GM23248 (cell line): ENCODE measurements at regions not wholly inside any gene's neighbourhood (a gene's known extent, or its start where the extent isn't known, plus 50 kb on each side); places are given as distances from the start of the nearest gene placed in this dataset.

Experiments used
- DNase-seq: peaks from one replicate; pipeline ENCODE4 v3.0.0-alpha.2; 2015
- H2AFZ ChIP-seq: fragments of 200-600 bp; sonication (generic); 2 replicates; pipeline ENCODE4 v1.6.1; 2016; ENCODE audit warnings: antibody characterized with exemption
- H3F3A ChIP-seq: fragments of 200-600 bp; sonication (generic); 2 replicates; pipeline ENCODE4 v1.6.1; 2016; ENCODE audit warnings: mild to moderate bottlenecking, antibody characterized with exemption, mixed run types; ENCODE audit not compliant: insufficient read depth
- H3K27ac ChIP-seq: fragments of 200-600 bp; sonication (generic); 2 replicates; pipeline ENCODE4 v1.5.1; 2016; ENCODE audit warnings: mild to moderate bottlenecking
- H3K27me3 ChIP-seq: fragments of 200-600 bp; sonication (generic); replicated peaks from 2 replicates; pipeline ENCODE4 v1.6.1; 2016; ENCODE audit warnings: mild to moderate bottlenecking; ENCODE audit not compliant: insufficient read depth
- H3K36me3 ChIP-seq: fragments of 200-600 bp; sonication (generic); 2 replicates; pipeline ENCODE4 v1.6.1; 2016; ENCODE audit warnings: low read depth, mild to moderate bottlenecking
- H3K4me1 ChIP-seq: fragments of 200-600 bp; sonication (generic); 2 replicates; pipeline ENCODE4 v1.6.1; 2016; ENCODE audit warnings: mild to moderate bottlenecking; ENCODE audit not compliant: insufficient read depth
- H3K4me2 ChIP-seq: fragments of 200-600 bp; sonication (generic); one replicate; pipeline ENCODE4 v1.6.1; 2016; ENCODE audit warnings: mild to moderate bottlenecking; ENCODE audit not compliant: unreplicated experiment
- H3K4me3 ChIP-seq: fragments of 200-600 bp; sonication (generic); 2 replicates; pipeline ENCODE4 v1.5.1; 2016; ENCODE audit warnings: mild to moderate bottlenecking
- H3K79me2 ChIP-seq: fragments of 200-600 bp; sonication (generic); 2 replicates; pipeline ENCODE4 v1.6.1; 2016; ENCODE audit warnings: mild to moderate bottlenecking; ENCODE audit not compliant: insufficient read depth
- H3K9ac ChIP-seq: fragments of 200-600 bp; sonication (generic); 2 replicates; pipeline ENCODE4 v1.6.1; 2016; ENCODE audit warnings: mild to moderate bottlenecking
- H3K9me2 ChIP-seq: fragments of 200-600 bp; sonication (generic); 2 replicates; pipeline ENCODE4 v1.6.1; 2016; ENCODE audit warnings: mixed run types, mild to moderate bottlenecking, moderate library complexity; ENCODE audit not compliant: insufficient read depth
- H3K9me3 ChIP-seq: fragments of 200-600 bp; sonication (generic); one replicate; pipeline ENCODE4 v1.6.1; 2017; ENCODE audit warnings: low read depth
- H4K20me1 ChIP-seq: fragments of 200-600 bp; sonication (generic); 2 replicates; pipeline ENCODE4 v1.6.0; 2016; ENCODE audit not compliant: insufficient read depth
- EZH2 ChIP-seq: fragments of 200-600 bp; sonication (generic); IDR thresholded peaks from 2 replicates; pipeline ENCODE4 v1.6.1; 2018; ENCODE audit warnings: antibody characterized with exemption, mild to moderate bottlenecking; ENCODE audit not compliant: insufficient read depth, poor library complexity, severe bottlenecking
- EZH2phosphoT487 ChIP-seq: fragments of 200-600 bp; sonication (generic); IDR thresholded peaks from 2 replicates; pipeline ENCODE4 v1.6.1; 2018; ENCODE audit warnings: antibody characterized with exemption, moderate library complexity, mild to moderate bottlenecking, low read depth; ENCODE audit not compliant: insufficient read depth
- WGBS, 2 experiments: methylation state at CpG; one replicate each; pipeline ENCODE4 v1.1.6; 2015 to 2017; ENCODE audit warnings: low lambda C conversion rate in 2 of 2, low coverage in 1 of 2; ENCODE audit errors: missing lambda C conversion rate in 2 of 2; 5-methylcytosine and 5-hydroxymethylcytosine counted together
- in situ Hi-C: fragments of 300-500 bp; cut with MboI; formaldehyde crosslinking; loops from 2 replicates; pipeline ENCODE4 v1.15.0; 2020

DNA sequence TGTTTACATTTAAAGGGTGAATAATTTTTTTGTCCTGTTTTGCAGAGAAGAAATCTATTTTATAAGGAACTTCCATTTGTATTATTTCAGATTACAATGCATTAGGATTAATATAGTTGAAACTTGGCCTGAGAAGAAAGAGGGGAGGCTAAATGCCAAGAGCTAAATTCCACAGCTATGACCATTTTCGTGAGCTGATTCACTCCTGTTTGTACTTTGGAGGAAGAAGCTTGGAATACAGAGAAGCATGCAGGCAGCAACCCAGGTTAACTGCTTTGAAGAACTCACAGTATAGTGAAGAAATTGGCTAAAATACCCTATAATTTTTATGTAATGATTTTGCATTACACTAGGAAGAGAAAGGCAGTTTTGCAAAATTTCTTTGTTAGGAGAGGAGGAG is 309.4 kb upstream of the KLF12 start:
- Histone ChIP-seq H3K27ac (peak overlapping the region; percentile 28; the same call in 1 of the 2 replicates), H3K36me3 (no peaks in the 10 kb centered on the region), H3K9ac (no peak overlapping the region), H4K20me1 (no peaks in the 10 kb centered on the region), H3K27me3 (no peaks in the 10 kb centered on the region), H3K4me1 (peaks cover 22% of the 10 kb centered on the region), H3K9me3 (no peaks in the 10 kb centered on the region), H3F3A (peaks cover 19% of the 10 kb centered on the region), H2AFZ (no peak overlapping the region), H3K79me2 (no peaks in the 10 kb centered on the region), H3K9me2 (no peaks in the 10 kb centered on the region), H3K4me3 (0 out of 2 replicates have a peak overlapping the region, but pooled peaks have one; percentile 0), H3K4me2 (peak overlapping the region; percentile 32)
- TF ChIP-seq EZH2: no peak
- in situ Hi-C loops: no loop called here
- 0% methylated on average over 1 of the region's 1 CpG for WGBS, 2 experiments
- DNase-seq: peak; percentile 85

DNA sequence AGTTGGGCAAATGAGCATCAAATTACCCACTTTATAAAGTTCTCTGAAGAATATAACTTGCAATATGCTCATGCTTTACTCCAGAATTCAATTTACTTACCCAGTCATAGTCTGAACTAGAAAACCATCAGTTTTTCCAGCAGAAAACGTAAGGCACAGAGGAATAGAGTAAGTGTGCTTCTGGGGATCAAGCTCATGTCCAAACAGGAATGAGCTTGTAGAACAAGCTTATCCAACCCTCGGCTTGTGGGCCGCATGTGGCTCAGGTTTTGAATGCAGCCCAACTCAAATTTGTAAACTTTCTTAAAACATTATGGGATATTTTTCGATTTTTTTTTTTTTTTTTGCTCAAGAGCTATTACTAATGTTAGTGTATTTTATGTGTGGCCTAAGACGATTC is 308.5 kb upstream of the KLF12 start:
- no peaks in the 10 kb centered on the region for H3K9me3 ChIP-seq
- in situ Hi-C loops: no loop called here
- no peaks in the 10 kb centered on the region for H3K79me2 ChIP-seq
- WGBS, 2 experiments: 57 to 61% methylated on average over 5 of the region's 5 CpGs
- no peaks in the 10 kb centered on the region for H3K27me3 ChIP-seq
- peaks cover 19% of the 10 kb centered on the region for H3F3A ChIP-seq
- no peaks in the 10 kb centered on the region for H3K36me3 ChIP-seq
- H2AFZ ChIP-seq: no peak overlapping the region
- no peaks in the 10 kb centered on the region for H3K9me2 ChIP-seq
- no peak overlapping the region for H3K9ac ChIP-seq
- no peak overlapping the region for H3K4me3 ChIP-seq
- no peak overlapping the region for H3K27ac ChIP-seq
- DNase-seq: no peak
- H3K4me2 ChIP-seq: no peak overlapping the region
- peaks cover 22% of the 10 kb centered on the region for H3K4me1 ChIP-seq
- TF ChIP-seq EZH2phosphoT487: no peak
- TF ChIP-seq EZH2: no peak
- H4K20me1 ChIP-seq: no peaks in the 10 kb centered on the region

DNA sequence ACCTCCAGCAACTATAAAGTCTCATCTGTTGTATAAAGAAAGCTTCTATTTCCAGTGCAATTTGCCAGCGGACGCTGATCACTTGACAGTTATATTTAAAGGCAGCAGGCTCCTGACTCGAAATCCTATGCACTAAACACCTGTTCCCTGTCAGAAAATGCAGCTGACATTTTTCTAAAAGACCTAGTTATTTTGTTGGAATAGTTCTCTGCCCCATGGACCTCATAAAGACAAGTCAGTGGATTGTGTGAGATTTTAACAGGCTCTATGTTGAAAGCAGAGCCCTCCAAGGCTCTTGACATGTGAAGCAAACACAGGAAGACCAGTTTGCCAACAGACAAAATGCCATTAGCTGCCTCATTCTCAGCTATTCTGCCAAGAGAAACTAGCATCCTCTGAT is 304.7 kb upstream of the KLF12 start:
- Histone ChIP-seq H4K20me1 (no peaks in the 10 kb centered on the region), H3F3A (peaks cover 7% of the 10 kb centered on the region), H3K36me3 (no peaks in the 10 kb centered on the region), H3K27ac (no peak overlapping the region), H3K4me3 (no peak overlapping the region), H3K27me3 (no peaks in the 10 kb centered on the region), H3K9me2 (no peaks in the 10 kb centered on the region), H2AFZ (no peak overlapping the region), H3K4me1 (peaks cover 13% of the 10 kb centered on the region), H3K4me2 (no peak overlapping the region), H3K9ac (no peak overlapping the region), H3K9me3 (no peaks in the 10 kb centered on the region), H3K79me2 (no peaks in the 10 kb centered on the region)
- in situ Hi-C loops: no loop called here
- DNase-seq: no peak
- WGBS, 2 experiments: 43 to 45% methylated on average over 3 of the region's 3 CpGs
- TF ChIP-seq EZH2 (no peak), EZH2phosphoT487 (no peak)

DNA sequence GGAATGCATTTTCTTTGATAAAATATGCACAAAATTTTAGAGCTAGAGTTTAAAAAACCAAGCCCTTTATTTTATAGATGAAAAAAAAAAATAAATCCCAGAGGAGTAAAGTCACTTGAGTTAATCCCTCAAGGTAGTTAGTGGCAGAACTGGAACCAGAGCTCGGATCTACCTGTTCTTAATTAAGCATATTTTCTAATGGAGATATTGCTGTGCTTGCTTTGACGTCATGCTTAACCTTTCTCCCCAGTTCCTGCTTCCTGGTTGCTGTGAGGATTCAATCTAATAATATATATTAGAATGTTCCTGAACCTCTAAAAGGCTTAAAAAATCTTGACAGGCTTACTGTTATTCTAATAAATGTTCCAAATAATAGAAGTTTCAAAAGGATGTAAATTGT is 300.6 kb upstream of the KLF12 start:
- no peak overlapping the region for H3K27ac ChIP-seq
- in situ Hi-C loops: no loop called here
- H3K36me3 ChIP-seq: no peaks in the 10 kb centered on the region
- H3K9me3 ChIP-seq: no peaks in the 10 kb centered on the region
- no peak overlapping the region for H3K9ac ChIP-seq
- no peaks in the 10 kb centered on the region for H3K79me2 ChIP-seq
- TF ChIP-seq EZH2 (no peak), EZH2phosphoT487 (no peak)
- H3F3A ChIP-seq: no peaks in the 10 kb centered on the region
- H3K27me3 ChIP-seq: no peaks in the 10 kb centered on the region
- H3K4me3 ChIP-seq: no peak overlapping the region
- DNase-seq: no peak
- no peaks in the 10 kb centered on the region for H4K20me1 ChIP-seq
- H2AFZ ChIP-seq: 0 out of 2 replicates have a peak overlapping the region, but pooled peaks have one; percentile 31
- 52 to 56% methylated on average over 2 of the region's 2 CpGs for WGBS, 2 experiments
- 0 out of 2 replicates have a peak, but pooled peaks cover 2% of the 10 kb centered on the region for H3K4me1 ChIP-seq
- H3K4me2 ChIP-seq: no peak overlapping the region
- H3K9me2 ChIP-seq: no peaks in the 10 kb centered on the region

DNA sequence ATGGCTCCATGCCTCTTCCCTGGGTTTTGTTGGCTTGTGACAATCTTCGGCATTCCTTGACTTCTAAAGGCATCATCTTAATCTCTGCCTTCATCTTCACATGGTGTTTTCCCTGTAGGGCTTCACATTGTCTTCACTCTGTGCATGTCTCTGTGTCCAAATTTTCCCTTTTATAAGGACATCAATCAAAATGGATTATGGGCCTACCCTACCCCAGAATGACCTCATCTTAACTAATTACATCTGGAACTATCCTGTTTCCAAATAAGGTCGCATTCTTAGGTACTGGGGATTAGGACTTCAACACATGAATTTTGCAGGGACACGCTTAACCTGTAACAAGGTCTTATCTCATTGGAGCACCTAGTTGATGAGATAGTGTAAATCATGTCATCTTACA is 290.3 kb upstream of the KLF12 start:
- H3K79me2 ChIP-seq: no peaks in the 10 kb centered on the region
- no peak for DNase-seq
- no peak overlapping the region for H2AFZ ChIP-seq
- H3K4me1 ChIP-seq: no peaks in the 10 kb centered on the region
- H3K36me3 ChIP-seq: no peaks in the 10 kb centered on the region
- no peaks in the 10 kb centered on the region for H3K27me3 ChIP-seq
- H3K27ac ChIP-seq: no peak overlapping the region
- TF ChIP-seq EZH2 (no peak), EZH2phosphoT487 (no peak)
- no peaks in the 10 kb centered on the region for H3K9me2 ChIP-seq
- in situ Hi-C loops: no loop called here
- H3K4me3 ChIP-seq: no peak overlapping the region
- no peaks in the 10 kb centered on the region for H3F3A ChIP-seq
- H3K9ac ChIP-seq: no peak overlapping the region
- H3K9me3 ChIP-seq: no peaks in the 10 kb centered on the region
- no peaks in the 10 kb centered on the region for H4K20me1 ChIP-seq
- 63 to 74% methylated on average over 3 of the region's 3 CpGs for WGBS, 2 experiments
- H3K4me2 ChIP-seq: no peak overlapping the region
